ENCODE measurements at regions not wholly inside any gene's neighbourhood (a gene's known extent, or its start where the extent isn't known, plus 50 kb on each side); places are given as distances from the start of the nearest gene placed in this dataset.

DNA sequence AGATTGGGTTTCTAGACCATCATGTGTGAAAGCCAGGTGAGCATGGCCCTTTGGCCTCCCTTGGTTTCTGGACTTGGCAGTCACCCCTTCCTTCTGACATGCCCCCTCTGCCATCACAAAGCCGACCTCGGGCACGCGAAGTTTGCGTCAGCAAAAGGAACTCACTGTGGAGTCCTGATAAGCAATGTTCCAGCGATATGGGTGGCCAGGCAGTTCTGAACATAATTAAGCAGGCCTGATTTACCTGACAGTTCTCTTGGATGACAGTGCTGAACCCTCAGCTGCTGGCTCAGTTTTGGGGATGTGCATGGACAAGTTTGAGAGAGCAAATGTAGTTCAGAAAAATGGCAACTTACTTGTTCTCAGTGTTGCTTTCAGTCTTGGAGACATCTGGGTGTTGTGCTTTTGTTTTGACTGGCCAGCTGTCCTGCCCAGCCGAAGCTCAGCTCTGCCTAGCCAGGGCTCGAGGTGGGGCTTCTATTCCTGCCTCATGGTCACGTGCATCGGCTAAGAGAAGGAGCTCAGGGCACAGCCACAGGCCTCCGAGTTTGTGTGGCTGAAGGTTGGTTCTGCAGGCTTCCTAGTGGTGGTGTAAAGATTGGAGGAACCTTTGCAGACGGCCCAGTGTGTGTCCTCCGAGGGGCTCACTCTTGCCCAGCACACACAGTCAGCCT lies 78.3 kb downstream of the CLDN34 start:
- H3K4me3 ChIP-seq (ENCODE audit: low read length) = no peak overlapping the region
- DNase-seq (ENCODE audit: low read depth) = no peak
- TF ChIP-seq, protein P1, sequence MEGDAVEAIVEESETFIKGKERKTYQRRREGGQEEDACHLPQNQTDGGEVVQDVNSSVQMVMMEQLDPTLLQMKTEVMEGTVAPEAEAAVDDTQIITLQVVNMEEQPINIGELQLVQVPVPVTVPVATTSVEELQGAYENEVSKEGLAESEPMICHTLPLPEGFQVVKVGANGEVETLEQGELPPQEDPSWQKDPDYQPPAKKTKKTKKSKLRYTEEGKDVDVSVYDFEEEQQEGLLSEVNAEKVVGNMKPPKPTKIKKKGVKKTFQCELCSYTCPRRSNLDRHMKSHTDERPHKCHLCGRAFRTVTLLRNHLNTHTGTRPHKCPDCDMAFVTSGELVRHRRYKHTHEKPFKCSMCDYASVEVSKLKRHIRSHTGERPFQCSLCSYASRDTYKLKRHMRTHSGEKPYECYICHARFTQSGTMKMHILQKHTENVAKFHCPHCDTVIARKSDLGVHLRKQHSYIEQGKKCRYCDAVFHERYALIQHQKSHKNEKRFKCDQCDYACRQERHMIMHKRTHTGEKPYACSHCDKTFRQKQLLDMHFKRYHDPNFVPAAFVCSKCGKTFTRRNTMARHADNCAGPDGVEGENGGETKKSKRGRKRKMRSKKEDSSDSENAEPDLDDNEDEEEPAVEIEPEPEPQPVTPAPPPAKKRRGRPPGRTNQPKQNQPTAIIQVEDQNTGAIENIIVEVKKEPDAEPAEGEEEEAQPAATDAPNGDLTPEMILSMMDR (conservative IDR thresholded peaks at IDR 0.05; ENCODE audit: low read length) = no peak

DNA sequence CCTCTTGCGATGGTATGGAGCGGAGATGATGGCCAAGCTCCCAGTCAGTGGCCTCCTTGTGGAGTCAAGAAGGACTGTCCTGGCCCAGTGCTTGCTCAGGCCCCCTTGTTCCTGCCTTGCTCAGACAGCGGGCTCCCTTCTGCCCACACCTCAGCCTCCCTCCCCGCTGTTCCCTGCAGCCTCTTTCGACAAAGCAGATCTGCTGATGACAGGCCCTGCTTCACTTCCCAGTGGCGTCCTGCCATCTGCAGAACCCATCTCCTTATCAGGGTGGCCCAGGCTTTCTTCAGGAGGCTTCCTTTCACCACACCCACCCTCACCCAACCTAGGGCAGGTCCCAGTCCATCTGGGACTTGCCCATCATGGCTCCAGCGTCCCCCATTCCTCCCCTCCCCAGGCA lies 80.0 kb downstream of the CLDN34 start:
- TF ChIP-seq, protein P1 (conservative IDR thresholded peaks at IDR 0.05; ENCODE audit: low read length) = no peak

DNA sequence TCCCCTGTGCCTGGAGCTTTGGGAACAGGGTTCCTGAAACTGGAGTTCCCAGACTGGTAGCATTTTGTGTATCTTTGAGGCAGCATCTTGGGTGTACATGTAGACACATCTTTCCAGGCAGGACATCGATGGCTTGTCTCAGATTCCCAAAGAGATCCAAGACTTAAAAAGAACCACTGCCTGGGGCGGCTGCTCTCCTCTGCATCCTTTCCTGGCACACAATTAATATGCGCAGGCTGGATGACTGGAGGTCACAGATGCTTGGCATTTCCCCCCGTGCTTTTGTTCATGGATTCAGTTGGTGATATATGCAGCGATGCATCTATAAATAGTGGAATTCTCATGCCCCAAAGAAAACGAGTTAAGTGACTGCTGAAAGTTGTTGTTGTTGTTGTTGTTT lies 80.5 kb downstream of the CLDN34 start:
- TF ChIP-seq, protein P1 (conservative IDR thresholded peaks at IDR 0.05; ENCODE audit: low read length) = no peak
- H3K4me3 ChIP-seq (ENCODE audit: low read length) = no peak overlapping the region
- DNase-seq (ENCODE audit: low read depth) = no peak

More for the DNA sequence above, 80.0 kb downstream of the CLDN34 start:
- DNase-seq (ENCODE audit: low read depth) = no peak
- H3K4me3 ChIP-seq (ENCODE audit: low read length) = no peak overlapping the region

DNA sequence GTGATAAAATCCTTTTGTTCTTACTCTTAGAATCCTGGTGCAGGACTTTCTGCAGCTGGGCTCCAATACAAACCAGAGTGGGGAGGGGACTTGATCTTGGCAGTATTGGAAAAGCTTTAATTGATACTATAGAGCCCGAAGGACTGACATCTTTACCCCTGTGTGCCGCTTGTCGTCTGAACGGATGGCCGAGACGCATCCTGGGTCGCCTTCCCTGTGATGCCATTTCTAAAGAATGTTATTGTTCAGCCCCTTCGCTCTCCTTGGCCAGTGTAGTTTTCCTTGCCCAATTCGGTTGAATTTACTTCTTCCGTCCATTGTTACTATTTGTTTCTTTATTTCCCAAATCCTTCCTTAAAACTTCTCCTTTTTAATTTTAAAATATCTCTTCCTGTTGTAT lies 80.9 kb downstream of the CLDN34 start:
- TF ChIP-seq, protein P1 (conservative IDR thresholded peaks at IDR 0.05; ENCODE audit: low read length) = no peak
- DNase-seq (ENCODE audit: low read depth) = peak; percentile 18
- no peak overlapping the region for H3K4me3 ChIP-seq (ENCODE audit: low read length)

DNA sequence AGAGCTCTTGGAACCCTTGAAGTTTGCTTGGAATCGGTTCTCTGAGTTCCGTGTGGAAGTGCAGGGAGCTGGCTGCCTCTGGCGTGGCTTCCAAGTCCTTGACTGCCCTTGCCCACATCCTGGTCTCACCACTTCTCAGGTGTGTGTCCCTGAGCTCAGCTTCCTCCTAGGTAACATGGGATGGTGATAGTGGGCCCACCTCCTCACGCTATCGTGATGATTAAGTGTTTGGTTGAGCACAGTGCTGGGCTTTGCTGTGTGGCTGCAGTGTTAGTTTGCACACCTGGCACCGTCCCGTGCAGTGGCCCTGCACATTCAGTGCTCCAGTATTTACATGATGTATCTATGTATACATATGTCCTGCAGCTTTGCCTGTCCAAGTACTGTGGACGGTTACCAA lies 81.5 kb downstream of the CLDN34 start:
- no peak overlapping the region for H3K4me3 ChIP-seq (ENCODE audit: low read length)
- TF ChIP-seq, protein P1 (conservative IDR thresholded peaks at IDR 0.05; ENCODE audit: low read length) = no peak
- no peak for DNase-seq (ENCODE audit: low read depth)

DNA sequence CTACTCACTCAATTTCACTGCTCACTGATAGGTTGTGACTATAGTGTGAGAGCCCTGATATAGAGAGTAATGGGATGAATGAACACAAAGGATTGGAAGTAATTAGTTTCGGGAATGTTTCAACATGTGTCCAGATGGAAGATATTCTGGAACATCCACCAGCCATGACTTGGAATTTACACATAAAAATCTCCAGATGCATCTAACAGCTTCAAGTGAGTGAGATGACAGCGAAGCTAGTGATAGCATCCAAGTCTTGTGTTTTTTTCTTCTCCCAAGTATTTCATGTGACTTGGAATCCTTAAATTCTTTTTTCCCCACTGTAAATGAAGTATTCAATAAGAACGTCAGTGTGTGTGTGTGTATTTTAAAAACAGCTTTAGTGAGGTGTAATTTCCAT lies 82.1 kb downstream of the CLDN34 start:
- TF ChIP-seq, protein P1 (conservative IDR thresholded peaks at IDR 0.05; ENCODE audit: low read length) = no peak
- DNase-seq (ENCODE audit: low read depth) = peak; percentile 86
- no peak overlapping the region for H3K4me3 ChIP-seq (ENCODE audit: low read length)

DNA sequence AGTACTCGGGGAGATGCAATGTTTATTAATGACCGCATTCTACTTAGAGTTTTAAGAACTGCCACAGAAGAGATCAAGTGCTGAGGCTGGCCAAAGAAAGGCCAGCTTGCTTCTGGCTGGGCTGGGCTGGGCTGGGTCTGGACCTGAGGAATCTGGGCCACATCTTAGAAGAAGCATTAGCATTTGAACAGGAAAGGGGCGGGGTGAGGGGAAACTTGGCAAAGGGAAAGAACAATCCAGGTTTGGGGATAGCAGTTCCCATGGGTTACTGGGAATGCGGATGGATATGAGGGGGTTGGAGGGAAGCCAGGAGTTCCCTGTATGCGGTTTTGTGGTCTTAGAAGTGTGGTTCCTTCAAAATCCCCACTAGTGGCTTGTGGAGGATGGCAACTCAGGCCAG lies 83.3 kb downstream of the CLDN34 start:
- TF ChIP-seq, protein P1 (conservative IDR thresholded peaks at IDR 0.05; ENCODE audit: low read length) = no peak
- no peak for DNase-seq (ENCODE audit: low read depth)

More for the DNA sequence above, 83.3 kb downstream of the CLDN34 start:
- no peak overlapping the region for H3K4me3 ChIP-seq (ENCODE audit: low read length)
